CD4-positive, alpha-beta T cell treated with Interleukin-4 for 4 hours (primary cell): ENCODE measurements at regions not wholly inside any gene's neighbourhood (a gene's known extent, or its start where the extent isn't known, plus 50 kb on each side); places are given as distances from the start of the nearest gene placed in this dataset.
A peak's percentile ranks its signal among the peaks of the same experiment; 100 is the strongest.

Source experiments
- DNase-seq: peaks from one replicate; pipeline ENCODE4 v3.0.0-alpha.2; 2020

- no peak for DNase-seq
These were observed 88.0 kb downstream of the XCL2 start for GRCh38 chr1:168455764-168456163.

GRCh38 chr1:168454211-168454815, 89.5 kb downstream of the XCL2 start:
- DNase-seq, result no peak

DNA sequence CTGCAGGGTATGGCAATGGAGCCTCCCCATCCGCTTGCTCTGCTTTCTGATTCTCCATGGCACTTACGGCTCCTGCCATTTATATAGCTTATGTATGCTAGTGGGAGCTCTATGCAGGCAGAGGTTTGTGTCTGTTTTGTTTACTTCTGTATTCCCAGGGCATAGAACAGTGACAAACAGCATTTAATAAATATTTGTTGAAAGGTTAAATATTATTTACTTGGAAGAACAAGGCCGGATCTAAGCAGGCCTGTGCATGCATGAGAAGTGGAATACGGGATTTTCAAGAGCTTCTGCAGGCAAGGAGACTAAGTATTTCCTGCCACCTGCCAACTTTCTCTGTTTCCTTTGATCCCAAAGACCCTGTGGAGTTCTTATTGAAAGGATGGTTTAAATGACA, 90.7 kb downstream of the XCL2 start:
- DNase-seq, result no peak

DNA sequence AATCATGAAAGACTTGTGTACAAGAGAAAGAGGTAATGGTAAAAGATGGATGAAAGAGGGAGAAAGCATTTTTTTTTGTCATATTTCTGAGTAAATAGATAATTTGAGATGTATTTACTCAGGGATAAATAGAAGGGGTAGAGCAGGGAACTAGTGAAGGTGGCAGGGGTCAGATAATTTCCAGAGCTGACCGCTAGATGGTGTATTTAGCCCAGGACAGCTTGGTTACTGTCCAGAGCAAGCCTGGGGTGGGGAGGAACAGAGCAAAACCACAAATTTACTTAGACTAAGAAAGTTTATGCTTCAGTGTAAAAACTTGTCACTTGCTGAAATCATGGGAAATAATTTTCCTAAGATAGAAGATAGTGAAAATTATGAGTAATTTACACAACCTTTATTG, 91.5 kb downstream of the XCL2 start:
- no peak for DNase-seq

DNA sequence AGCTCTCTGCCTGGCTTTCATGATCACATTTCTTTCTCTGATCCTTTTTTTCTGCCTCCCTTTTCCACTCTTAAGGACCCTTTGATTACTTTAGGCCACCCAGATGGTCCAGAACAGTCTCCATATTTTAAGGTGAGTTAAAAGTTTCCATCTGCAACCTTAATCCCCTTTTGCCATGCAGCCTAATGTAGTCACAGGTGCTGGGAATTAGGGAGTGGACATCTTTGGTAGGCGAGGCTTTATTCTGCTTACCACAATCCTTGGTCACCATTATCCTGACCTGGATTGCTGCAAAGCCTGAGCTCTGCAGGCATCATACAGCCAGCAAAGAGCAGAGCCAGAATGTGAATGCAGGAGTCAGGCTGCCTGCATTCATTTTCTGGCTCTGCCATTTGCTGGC, 95.9 kb downstream of the XCL2 start:
- DNase-seq, result no peak

GRCh38 chr1:168446081-168446480, 97.7 kb downstream of the XCL2 start:
- DNase-seq, result no peak

- DNase-seq, result peak; percentile 37
These were observed 99.9 kb downstream of the XCL2 start for GRCh38 chr1:168443899-168444298.

GRCh38 chr1:168443356-168443755, 100.4 kb downstream of the XCL2 start:
- no peak for DNase-seq

GRCh38 chr1:168442931-168443330, 100.9 kb downstream of the XCL2 start:
- DNase-seq, result no peak

DNA sequence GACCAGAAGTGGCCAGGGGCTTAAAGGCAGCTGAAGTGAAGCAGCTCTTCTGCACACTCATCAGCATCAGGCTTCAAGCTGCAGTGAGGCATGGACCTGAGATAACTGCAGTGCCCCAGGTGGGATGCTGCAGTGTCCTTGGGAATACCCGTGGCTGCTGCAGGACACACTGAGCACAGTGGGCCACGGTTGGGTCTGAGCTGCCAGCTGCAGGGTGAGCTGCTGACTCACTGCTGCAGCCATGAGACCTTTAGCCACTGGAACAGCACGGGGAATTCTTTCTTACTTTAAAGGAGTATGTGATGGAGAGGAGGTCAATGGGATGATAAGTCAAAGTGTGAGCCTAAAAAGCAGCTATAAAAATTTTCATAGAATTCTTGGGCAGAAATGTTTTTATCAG, 102.1 kb downstream of the XCL2 start:
- DNase-seq, result no peak

DNA sequence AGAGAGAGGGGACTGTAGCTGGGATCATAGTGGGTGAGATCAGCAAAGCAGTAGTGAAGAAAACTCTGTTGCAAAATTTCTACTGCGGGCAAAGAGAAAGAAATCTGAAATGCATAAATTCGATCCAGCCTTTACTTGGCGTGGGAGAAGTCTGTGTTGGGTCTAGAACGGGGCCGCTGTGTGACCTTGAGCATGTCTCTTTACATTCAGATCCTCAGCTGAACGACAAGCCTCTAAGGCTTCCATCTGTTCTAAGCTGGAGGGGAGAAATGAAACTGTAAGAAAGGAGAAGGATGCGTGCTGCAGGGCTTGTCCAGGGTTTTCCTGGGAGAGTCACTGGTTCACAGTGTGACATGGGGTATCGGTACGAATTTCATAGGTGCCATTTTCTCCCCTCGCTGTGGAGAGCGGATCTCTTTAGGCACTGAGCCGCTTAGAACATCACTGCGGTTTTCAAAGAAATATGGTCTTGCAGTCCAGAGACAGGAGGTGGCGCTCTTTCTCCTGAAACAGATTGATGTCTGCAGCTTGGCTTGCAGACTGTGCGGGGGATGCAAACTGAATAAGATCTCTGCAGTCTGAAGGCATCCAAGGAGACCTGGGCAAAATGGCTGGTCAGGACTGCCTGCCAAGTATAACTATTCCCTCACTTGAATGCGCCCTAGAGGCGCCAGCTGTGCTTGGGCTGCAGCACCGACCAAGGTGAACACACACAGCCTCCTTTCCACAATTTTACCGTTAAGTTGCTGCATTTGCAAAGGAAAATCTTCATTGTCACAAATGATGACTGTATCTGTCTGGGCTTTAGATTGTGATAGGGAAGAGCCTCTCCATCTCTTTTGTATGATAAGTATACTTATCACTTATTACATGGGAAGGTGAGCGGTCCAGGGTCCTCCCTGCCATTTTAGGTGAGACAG, 104.1 kb downstream of the XCL2 start:
- DNase-seq, result peak; percentile 88

DNA sequence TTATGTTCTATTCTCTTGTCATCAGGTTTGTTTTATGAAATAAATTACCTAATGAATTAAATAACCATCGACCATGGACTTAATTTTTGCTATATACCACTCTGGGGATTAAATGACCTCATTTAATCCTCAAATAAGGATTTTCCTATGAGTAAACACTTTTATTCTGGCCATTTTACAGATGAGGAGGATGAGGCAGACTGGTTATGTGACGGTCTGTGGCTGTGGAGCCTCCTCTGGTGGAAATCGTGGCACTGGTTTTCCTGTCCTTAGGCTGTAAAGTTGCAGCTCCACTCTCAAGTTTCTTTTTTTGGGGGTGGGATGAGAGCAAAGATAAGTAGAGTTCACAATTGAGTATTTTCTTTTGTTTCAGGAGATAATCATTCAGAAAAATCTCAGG, 105.2 kb downstream of the XCL2 start:
- DNase-seq, result no peak

DNA sequence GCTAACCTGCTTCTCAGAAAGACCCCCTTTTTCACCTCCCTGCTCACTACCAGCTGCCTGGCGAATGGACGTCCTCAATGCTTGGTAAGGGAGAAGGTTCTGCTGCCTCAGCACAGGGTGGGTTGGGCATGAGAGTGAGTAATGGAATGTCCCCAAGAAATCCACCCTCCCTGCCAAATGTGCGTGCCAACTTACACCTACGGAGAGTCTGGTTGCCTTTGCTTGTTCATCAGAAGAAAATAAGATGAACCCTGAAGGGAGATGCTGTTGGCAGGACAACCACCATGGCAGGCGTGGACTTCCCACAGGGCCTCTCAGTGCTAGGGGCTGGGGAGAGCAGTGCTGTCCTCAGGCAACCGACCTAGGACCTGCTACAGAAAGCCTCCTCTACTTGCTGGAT, 106.0 kb downstream of the XCL2 start:
- DNase-seq, result no peak

DNA sequence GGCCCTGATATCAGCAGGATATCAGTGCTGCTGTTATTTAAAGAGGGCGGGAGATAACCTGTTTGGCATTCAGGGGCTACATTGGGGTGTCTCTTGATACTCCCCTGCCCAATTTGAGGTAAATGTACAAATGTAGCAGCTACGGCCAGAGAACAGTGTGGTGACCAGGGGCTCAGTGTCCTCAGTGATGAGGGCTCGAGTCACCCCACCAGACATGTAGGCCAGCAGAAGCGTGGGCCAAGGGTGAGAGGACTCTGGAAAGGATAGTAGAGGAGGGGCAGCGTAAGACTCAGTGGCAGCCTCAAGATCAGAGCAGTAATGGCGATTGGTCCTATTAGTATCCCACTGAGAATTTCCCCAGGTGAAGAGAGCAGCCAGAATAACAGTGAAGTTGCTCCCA, 108.4 kb downstream of the XCL2 start:
- no peak for DNase-seq

GRCh38 chr1:168433238-168433637, 110.6 kb downstream of the XCL2 start:
- DNase-seq, result no peak

- DNase-seq, result no peak
These were observed 111.9 kb downstream of the XCL2 start for GRCh38 chr1:168431882-168432281.

DNA sequence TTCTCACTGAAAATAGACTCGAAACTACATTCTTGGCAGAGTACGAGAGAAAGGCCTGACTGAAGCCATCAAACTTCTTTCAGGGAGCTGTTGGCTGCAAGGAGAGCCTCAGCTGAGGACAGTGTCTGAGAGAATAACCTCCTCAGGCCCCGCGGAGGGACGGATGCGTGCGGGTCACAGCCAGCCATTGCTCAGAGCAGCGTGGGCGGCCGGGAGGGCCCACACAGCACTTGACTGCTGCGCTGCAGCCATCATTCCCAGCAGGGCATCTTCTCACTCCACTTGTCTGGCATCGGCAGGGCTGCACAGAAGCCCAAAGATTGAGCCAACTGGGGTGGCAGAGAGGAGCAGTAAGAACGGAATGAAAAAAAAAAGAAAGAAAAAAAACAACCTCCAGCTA, 113.5 kb downstream of the XCL2 start:
- no peak for DNase-seq

GRCh38 chr1:168428063-168428731, 115.6 kb downstream of the XCL2 start:
- DNase-seq, result no peak

GRCh38 chr1:168427051-168427450, 116.7 kb downstream of the XCL2 start:
- DNase-seq, result no peak

- DNase-seq, result no peak
These were observed 119.5 kb downstream of the XCL2 start for GRCh38 chr1:168424281-168424680.

- DNase-seq, result no peak
These were observed 121.5 kb downstream of the XCL2 start for GRCh38 chr1:168422203-168422847.

DNA sequence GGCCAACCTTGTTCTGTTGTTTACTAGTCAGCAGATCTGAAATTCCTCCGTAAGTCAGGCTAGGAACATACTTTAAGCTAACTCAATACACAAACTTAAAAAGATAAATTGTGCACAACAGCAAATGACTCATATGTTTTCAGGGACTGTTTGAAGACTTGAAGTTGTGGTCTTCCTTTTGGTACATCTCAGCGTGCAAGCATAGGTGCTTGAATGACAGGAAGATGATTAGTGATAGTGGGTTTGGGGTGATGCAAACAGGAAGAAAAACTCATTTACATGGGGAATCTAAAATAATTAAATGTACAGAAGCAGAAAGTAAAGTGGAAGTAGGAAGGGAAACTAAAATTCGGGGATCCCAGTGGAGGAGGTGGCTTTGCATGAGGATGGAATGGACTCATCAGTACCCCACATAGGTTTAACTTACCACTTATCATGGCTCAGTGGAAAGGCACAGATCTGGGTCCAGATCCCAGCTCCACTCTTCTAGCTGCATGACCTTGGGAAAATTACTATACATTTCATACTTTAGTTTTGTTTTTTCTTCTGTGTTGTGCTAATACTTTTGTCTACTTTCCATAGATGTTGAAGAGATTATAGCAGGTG, 122.3 kb downstream of the XCL2 start:
- DNase-seq, result peak; percentile 88

DNA sequence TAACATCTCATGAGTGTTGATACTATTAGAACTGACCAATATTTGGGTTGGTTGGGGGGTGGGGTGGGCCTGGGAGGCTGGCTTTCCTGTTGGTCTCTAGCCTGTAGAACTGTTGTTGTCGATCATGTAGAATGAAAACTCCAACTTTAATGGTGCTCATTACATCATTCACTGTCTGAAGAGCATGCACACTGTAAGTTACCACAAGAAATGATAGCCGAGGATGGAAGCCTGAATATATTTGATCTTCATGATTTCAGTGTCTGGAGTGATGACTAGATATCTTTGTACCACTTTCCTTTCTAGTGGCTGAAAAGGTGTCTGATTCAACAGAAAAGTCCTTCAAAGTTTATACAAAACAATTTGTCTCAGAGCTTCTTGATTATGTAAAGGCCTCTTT, 123.6 kb downstream of the XCL2 start:
- DNase-seq, result peak; percentile 64
